ENCODE measurements at regions not wholly inside any gene's neighbourhood (a gene's known extent, or its start where the extent isn't known, plus 50 kb on each side); places are given as distances from the start of the nearest gene placed in this dataset.

- H3K4me3 Mint-ChIP-seq = no peak overlapping the region
- no peak for TF ChIP-seq EZH2 (IDR thresholded peaks at IDR 0.05; ENCODE audit: low read depth, unreplicated experiment)
- TF ChIP-seq ZNF114 (CRISPR knock-in tag; IDR thresholded peaks at IDR 0.05) = no peak
- TF ChIP-seq JUNB (IDR thresholded peaks at IDR 0.05; ENCODE audit: unreplicated experiment) = no peak
- no peak for TF ChIP-seq ZNF462 (CRISPR knock-in tag; IDR thresholded peaks at IDR 0.05)
- no peak for TF ChIP-seq CTCF (conservative IDR thresholded peaks at IDR 0.05; ENCODE audit: low read depth in 2 of 2)
- TF ChIP-seq NANOG (IDR thresholded peaks at IDR 0.05; ENCODE audit: borderline replicate concordance) = no peak
- no peak for TF ChIP-seq EZH2phosphoT487 (IDR thresholded peaks at IDR 0.05; ENCODE audit: unreplicated experiment)
- TF ChIP-seq STAT1 (IDR thresholded peaks at IDR 0.05; ENCODE audit: unreplicated experiment) = no peak
- no peak for TF ChIP-seq ZNF331 (CRISPR knock-in tag; IDR thresholded peaks at IDR 0.05; ENCODE audit: low read depth)
- no peak for TF ChIP-seq CREB1 (CRISPR knock-in tag; IDR thresholded peaks at IDR 0.05; ENCODE audit: low read depth)
- TF ChIP-seq REST (IDR thresholded peaks at IDR 0.05; ENCODE audit: unreplicated experiment) = no peak
- TF ChIP-seq POLR2AphosphoS5 (IDR thresholded peaks at IDR 0.05; ENCODE audit: low read depth) = no peak
- TF ChIP-seq ETS1 (IDR thresholded peaks at IDR 0.05) = no peak
- peaks cover 4% of the 10 kb centered on the region; the same call in 1 of the 2 replicates for H3K36me3 ChIP-seq (ENCODE audit: insufficient read depth)
- peaks cover 12% of the 10 kb centered on the region for H3K27me3 Mint-ChIP-seq (ENCODE audit: insufficient read depth, low read depth, poor library complexity)
- H3K27me3 ChIP-seq (ENCODE audit: insufficient read depth) = no peaks in the 10 kb centered on the region
- H3K4me1 ChIP-seq (ENCODE audit: insufficient read depth) = peaks cover 18% of the 10 kb centered on the region
- no peak overlapping the region for H3K4me2 ChIP-seq
- no peak overlapping the region for H3K4me3 ChIP-seq
- H3K9me3 Mint-ChIP-seq = no peaks in the 10 kb centered on the region; the same call in 2 of the 3 replicates
- no peaks in the 10 kb centered on the region for H3K79me2 ChIP-seq (replicated peaks; ENCODE audit: insufficient read depth)
- H3K9me2 ChIP-seq (ENCODE audit: insufficient read depth) = peaks cover 11% of the 10 kb centered on the region; the same call in 1 of the 2 replicates
- peak overlapping the region; percentile 45 for H3K27ac Mint-ChIP-seq
- H3K4me1 Mint-ChIP-seq = peaks cover 42% of the 10 kb centered on the region
- peaks cover 4% of the 10 kb centered on the region for H3K36me3 Mint-ChIP-seq (ENCODE audit: low read depth)
- H2AFZ ChIP-seq = peak overlapping the region; percentile 69; the same call in 1 of the 2 replicates
- ATAC-seq = no peak
- no peak overlapping the region for H3K27ac ChIP-seq (ENCODE audit: low read depth)
- no peak for DNase-seq (ENCODE audit: low spot score)
- H3F3A ChIP-seq (replicated peaks; ENCODE audit: low read depth) = no peaks in the 10 kb centered on the region
- no peaks in the 10 kb centered on the region for H4K20me1 ChIP-seq (replicated peaks; ENCODE audit: insufficient read depth)
Observed at GRCh38 chr4:17283832-17284231, 228.1 kb downstream of the QDPR start.

Data from GM23338 (cell line).